PFSK-1 (cell line): ENCODE measurements at regions not wholly inside any gene's neighbourhood (a gene's known extent, or its start where the extent isn't known, plus 50 kb on each side); places are given as distances from the start of the nearest gene placed in this dataset.

Experiments used
- FOXP2 ChIP-seq: optimal IDR thresholded peaks from 2 replicates; pipeline ENCODE3; 2011; ENCODE audit warnings: borderline replicate concordance, control low read depth, inconsistent platforms; ENCODE audit not compliant: insufficient read depth; ENCODE audit errors: extremely low read length, extremely low read depth
- POLR2AphosphoS5 ChIP-seq: IDR thresholded peaks from 2 replicates; pipeline ENCODE4 v1.6.1; 2012; ENCODE audit warnings: low read depth, mild to moderate bottlenecking, control low read depth, low read length, moderate library complexity
- REST ChIP-seq, 2 experiments: IDR thresholded peaks; 2 replicates each; pipeline versions ENCODE4 v1.6.1 to v1.8.0; 2011 to 2012; ENCODE audit warnings: low read depth in 2 of 2, low read length in 2 of 2, control low read depth in 1 of 2, inconsistent platforms in 1 of 2, mild to moderate bottlenecking in 1 of 2, moderate library complexity in 1 of 2; ENCODE audit not compliant: insufficient read depth in 1 of 2
- SIN3A ChIP-seq: IDR thresholded peaks from 2 replicates; pipeline ENCODE4 v1.6.1; 2012; ENCODE audit warnings: mild to moderate bottlenecking, low read length, moderate library complexity, borderline replicate concordance; ENCODE audit not compliant: insufficient read depth
- TAF1 ChIP-seq: IDR thresholded peaks from 2 replicates; pipeline ENCODE4 v1.6.1; 2012; ENCODE audit warnings: low read length, control low read depth, borderline replicate concordance; ENCODE audit not compliant: insufficient read depth

GRCh38 chr2:181114021-181114420 lies 133.6 kb downstream of the UBE2E3 start:
- TF ChIP-seq TAF1 (no peak), POLR2AphosphoS5 (no peak)

- TF ChIP-seq POLR2AphosphoS5 (no peak), TAF1 (no peak), SIN3A (no peak), REST (IDR thresholded peaks at IDR 0.05; ENCODE audit: insufficient read depth in 1 of 2, low read depth in 2 of 2, low read length in 2 of 2) (no peak), FOXP2 (no peak)
Measured at GRCh38 chr2:181116261-181116660, 135.9 kb downstream of the UBE2E3 start.

- no peak for TF ChIP-seq REST (IDR thresholded peaks at IDR 0.05; ENCODE audit: insufficient read depth in 1 of 2, low read depth in 2 of 2, low read length in 2 of 2)
- TF ChIP-seq SIN3A = no peak
- no peak for TF ChIP-seq TAF1
- TF ChIP-seq FOXP2 = no peak
- TF ChIP-seq POLR2AphosphoS5 = no peak
Measured at GRCh38 chr2:181117206-181117925, 137.0 kb downstream of the UBE2E3 start.

- TF ChIP-seq TAF1 (no peak), POLR2AphosphoS5 (no peak), REST (IDR thresholded peaks at IDR 0.05; ENCODE audit: insufficient read depth in 1 of 2, low read depth in 2 of 2, low read length in 2 of 2) (no peak), SIN3A (no peak), FOXP2 (no peak)
Measured at GRCh38 chr2:181120625-181121024, 140.2 kb downstream of the UBE2E3 start.

- no peak for TF ChIP-seq FOXP2
- TF ChIP-seq POLR2AphosphoS5 = no peak
- TF ChIP-seq SIN3A = no peak
- TF ChIP-seq REST (IDR thresholded peaks at IDR 0.05; ENCODE audit: insufficient read depth in 1 of 2, low read depth in 2 of 2, low read length in 2 of 2) = no peak
- no peak for TF ChIP-seq TAF1
Measured at GRCh38 chr2:181121996-181122395, 141.6 kb downstream of the UBE2E3 start.
